Suppressor macrophage treated with lipopolysaccharide for 4 hours (primary cell): ENCODE measurements at regions not wholly inside any gene's neighbourhood (a gene's known extent, or its start where the extent isn't known, plus 50 kb on each side); places are given as distances from the start of the nearest gene placed in this dataset.

Experiments used
- DNase-seq: peaks from one replicate; pipeline ENCODE4 v3.0.0-alpha.2; 2020

DNA sequence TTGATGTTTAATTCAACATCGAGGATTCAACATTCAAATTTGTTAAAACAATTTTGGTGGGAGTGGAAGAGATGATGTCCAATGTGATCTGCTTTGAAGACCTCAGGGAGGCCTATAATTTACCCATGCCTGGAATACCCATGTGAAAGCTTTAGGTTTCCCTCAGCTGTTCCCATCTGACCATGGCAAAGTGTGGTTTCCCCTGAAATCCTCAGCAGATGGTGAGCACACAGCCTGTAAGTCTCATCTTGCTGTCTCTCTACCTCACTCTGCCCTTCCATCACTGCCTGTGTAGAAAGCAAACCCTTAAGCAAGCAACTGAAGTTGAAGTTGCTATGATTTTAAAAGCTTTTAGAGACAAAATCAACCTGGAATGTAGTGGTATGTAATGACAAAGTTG, 80.1 kb upstream of the ATF3 start:
- no peak for DNase-seq

DNA sequence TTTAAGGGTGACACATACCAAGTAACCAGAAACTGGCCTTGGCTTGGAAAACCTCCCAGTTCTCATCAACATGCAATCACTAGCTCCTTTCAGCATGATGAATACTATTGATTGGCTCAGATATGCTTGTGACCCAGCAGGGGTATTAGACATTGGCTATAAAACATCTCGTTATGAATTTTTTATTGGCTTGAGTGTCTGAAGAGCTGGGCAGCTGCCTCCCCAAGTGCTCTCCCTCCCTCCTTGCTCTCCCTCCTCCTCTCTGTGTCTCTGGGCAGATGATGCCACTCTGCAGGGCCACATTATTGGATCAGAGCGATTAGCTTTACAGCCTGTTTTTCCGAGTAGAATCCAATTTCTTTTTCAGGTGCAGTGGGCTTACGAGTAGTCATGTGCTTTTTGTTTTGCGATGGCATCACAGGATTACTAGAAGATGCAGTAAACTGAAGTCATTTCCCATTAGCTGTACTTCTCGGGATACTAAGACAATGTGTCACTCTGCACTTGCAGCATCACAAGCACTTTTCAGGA, 79.3 kb upstream of the ATF3 start:
- DNase-seq, result peak; percentile 56

DNA sequence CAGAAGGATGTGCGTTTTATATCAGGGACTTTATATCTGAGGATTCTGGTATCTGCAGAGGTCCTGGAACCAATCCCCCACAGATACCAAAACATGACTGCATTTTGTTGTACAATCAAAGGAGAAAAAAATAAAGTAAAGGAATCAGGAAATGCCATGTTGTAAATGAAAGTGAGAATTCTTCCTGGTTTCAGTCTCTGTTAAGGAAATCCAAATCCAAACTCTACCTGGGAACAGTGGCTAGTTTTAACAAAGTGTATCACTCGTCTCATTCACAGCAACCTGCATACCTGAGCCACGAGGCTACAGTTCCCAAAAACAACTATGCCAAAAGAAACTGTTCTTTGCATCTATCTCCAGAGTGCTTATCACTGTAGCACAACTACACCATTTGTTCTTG, 77.3 kb upstream of the ATF3 start:
- peak; percentile 32 for DNase-seq

DNA sequence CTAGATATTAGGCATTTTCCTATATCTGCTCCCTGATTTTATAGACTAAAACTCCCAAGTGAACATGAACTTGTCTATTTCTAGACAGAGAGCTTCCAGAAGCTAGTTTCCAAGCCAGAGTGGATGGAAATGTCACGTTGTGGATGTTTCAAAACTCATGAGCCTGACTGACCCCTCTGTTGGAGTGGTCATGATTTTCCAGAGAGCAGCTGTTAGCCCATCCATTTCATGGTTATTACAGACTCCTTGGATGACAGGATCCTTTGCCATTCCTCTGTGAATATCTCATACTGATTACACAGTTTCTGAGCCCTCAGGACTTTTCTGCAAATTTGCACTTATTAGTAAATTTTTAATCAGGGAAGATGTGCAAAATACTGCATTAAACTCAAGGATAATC, 76.8 kb upstream of the ATF3 start:
- DNase-seq, result peak; percentile 27

DNA sequence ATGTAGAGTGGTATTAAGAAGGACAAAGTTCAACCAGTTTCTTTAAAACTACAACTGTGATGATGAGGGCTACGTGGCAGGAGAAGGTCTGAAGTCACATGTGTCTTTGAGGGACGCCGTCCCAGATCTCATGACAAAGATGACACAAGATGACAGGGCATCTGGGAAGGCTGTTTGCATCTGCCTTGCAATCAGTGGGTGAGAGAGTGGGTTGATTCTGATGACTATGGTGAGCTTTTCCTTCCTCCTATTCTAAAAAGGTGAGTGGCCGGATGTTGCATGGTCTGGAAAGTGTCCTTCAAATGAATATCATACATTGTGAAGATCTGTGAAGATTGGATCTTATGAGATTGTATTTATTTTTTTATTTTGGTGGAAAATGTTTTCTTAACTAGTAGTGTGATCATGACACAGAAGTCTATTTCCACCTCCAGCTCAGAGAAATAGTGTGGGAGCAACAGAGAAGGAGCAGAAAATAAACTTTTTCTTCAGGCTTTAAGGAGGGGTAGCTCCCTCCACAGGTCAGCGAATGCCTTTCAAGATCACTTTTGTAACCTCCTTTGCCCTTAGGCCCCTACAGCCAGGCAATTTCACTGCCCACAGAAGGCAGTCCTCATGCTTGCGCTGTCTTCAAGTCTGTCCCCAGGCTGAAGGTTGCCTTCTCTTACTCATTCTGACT, 76.0 kb upstream of the ATF3 start:
- peak; percentile 89 for DNase-seq

DNA sequence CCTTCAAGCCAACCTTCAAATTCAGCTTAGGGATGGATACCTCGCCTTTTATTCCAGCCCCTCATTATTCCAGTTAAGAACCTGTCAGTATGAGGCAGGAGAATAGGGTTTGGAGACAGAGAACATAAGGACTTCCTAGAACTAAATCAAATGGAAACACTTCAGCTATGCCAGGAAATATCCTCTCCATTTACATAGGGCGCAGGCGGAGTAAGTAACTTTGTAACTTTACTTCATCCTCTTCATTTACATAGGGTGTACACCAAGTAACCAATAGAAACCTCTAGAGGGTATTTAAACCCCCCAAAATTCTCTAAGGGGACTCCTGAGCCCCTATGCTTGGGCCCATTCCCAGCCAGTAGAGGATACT, 75.4 kb upstream of the ATF3 start:
- DNase-seq, result no peak

DNA sequence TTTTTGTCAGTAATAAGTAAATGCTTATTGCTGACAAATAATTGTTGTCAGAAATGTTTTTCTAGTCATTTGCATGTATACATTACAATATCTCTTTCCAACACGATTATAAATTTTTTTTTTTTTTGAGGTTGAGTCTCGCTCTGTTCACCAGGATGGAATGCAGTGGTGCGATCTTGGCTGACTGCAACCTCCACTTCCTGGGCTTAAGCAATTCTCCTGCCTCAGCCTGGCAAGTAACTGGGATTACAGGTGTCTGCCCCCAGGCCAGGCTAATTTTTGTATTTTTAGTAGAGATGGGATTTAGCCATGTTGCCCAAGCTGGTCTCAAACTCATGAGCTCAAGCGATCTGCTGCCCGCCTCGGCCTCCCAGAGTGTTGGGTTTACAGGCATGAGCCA, 72.0 kb upstream of the ATF3 start:
- DNase-seq, result no peak

DNA sequence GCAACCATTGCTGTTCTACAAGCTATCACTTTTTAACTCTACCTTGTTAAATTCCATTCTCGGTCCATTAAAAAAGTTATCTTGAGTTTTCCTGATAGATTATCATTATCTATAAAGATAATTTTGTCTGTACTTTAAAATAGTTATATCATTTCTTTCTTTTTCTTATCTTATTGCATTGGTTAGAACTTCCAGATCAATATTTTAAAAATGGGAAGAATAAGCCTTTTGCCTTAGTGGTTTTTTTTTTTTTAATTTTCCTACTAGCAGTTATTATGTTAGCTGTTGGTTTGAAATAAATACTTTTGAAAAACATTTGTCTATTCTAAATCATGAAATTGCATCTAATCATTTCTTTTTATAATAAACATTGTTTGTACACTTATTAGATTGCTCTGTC, 71.0 kb upstream of the ATF3 start:
- no peak for DNase-seq

DNA sequence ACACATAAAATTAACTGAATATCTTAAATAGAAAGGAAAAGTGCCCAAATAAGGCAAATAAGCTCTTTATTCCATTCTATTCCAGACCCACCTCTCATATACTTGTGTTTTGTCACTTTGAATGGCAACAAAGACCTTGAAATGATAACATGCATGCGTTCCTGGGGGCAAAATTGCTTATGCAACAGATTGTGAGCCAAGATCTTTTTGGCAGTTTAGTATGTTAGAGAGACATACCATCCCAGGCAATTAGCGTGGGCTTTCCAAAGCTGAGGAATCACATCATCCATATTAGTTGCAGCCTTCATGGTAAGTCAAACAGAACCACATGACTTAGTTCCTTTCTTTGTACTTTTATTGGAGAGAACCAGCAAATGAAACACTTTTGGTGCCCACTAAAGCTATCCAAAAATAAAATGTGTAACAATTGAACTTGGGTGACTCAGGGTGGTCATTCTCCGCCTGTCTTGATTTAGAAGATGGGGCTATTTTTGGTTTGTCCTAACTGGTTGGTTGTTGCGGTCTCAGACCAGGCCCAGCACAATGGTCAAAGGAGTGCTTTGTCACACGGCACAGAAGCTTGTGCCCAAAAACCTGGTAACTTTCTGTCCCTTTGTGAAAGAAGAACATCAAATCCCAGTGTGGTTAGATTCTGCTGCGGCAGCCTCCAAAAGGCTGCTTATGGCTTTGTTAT, 68.7 kb upstream of the ATF3 start:
- peak; percentile 28 for DNase-seq

DNA sequence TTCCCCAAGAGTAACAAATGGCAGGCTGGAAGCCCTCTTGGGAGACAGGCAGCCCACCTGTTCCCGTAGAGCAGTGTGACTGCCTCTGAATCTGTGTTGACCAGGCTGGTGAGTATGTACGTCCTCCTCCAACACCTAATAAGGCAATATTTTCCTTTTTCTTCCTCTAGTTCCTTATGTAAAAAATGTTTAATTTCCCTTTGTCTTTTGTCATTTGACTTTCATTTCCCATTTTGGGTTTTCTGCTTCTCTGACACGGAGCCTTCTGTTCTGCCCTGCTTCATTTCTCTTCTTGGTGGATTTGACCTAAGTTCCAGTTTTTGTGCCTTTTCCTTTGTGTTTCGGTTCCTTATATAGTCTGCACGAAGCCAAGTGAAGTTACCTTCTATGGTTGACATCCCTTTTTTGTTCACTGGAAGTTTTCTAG, 65.8 kb upstream of the ATF3 start:
- DNase-seq, result peak; percentile 95

DNA sequence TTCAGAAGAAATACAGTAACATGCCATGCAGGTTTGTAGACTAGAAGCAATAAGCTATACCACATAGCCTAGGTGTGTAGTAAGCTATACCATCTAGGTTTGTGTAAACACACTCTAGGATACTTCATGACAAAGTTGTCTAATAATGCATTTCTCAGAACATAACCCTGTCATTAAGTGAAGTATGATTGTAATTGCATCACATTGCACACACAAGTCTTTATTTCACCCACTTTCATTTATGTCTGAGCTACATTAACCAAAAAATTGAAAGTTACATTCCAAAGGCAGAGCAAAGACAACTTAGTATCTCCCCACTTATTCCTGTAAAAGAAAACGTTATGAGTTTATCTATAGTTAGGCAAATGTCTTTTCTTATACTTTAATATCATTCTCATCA, 64.5 kb upstream of the ATF3 start:
- peak; percentile 53 for DNase-seq

DNA sequence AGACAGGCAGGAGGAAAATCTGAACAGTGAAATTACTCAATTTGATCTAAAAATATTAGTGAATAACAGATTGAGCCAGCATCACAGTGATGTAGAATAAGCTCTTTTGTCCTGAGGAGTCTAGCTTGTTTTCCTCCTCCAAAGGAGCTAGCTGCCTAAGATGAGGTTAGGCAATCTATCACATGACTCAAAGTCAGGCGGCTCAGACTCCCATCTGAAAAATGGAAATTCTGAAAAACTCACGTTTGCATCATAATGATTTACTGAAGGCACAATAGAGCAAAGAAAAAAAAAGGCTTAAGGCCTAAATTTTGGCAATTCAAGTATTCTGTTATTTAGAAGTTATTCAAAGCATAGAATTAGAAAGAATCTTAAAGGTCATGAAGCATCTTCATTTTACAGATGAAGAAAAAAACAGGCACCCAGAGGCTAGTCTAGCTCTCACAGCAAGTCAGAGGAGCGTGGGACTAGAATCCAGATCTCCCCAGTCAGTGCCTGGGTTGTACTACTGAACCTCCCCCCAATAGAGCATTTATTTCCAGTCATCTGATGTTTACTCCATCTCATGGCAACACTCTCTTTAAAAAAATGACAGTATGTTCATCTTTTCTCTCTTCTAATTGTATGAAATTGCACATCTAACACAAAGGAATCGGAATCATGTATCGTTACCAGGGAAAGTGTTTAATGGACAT, 62.5 kb upstream of the ATF3 start:
- peak; percentile 96 for DNase-seq

DNA sequence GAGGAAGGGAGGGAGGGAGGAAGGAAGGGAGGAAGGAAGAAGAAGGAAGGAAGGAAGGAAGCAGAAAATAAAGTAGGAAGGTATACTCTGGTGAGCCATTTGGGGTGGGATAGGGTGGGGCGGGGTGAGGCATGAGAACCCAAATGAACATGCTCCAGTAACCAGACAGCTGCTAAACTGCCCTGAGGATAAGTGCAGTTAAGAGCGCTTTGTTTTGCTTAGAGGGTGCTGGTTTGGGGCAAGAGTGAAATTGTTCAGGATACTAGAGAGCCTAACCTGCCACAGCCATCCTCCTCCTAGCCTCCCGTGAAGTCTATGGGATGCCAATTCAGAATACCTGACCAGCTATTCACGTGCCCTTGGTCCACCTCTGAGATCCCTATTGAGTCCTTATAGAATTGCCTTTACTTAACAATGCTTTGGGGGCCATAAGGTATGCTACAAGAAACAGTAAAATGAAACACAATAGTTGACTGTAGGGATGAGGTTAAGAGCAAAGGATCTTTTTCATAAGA, 59.0 kb upstream of the ATF3 start:
- DNase-seq, result no peak

DNA sequence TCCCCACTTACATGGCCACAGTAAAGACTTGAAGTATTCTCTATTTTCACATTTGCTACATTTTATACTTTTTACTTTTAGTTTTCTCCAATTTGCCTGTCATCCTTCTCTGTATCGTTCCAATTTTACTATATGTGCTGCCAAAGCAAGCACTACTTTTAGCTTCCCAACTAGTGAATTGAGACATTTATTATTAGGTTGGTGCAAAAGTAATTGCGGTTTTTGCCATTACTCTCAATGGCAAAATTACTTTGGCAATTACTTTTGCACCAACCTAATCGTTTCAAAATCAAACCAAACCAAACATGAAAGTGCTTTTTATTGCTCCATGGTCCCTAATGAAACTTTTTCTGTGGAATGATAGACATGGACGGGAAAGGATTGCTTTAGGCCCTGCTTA, 56.6 kb upstream of the ATF3 start:
- no peak for DNase-seq

DNA sequence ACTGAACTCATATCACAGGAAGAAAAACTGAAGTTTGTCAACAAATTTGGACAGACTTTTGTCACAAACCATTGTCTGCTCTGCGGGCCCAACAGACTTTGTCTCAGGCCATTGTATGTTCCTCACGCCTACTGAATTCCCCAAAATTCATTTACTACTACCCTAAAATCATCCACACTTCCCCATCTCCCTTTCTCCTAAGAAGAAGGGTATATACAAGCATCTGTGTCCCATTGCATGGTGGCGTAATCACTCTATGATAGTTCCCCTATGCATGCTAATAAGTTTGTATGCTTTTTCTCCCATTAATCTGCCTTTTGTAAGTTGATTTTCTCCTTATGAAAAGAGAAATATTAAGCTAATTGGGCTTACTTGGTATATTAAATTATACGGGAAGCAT, 54.9 kb upstream of the ATF3 start:
- peak; percentile 46 for DNase-seq

DNA sequence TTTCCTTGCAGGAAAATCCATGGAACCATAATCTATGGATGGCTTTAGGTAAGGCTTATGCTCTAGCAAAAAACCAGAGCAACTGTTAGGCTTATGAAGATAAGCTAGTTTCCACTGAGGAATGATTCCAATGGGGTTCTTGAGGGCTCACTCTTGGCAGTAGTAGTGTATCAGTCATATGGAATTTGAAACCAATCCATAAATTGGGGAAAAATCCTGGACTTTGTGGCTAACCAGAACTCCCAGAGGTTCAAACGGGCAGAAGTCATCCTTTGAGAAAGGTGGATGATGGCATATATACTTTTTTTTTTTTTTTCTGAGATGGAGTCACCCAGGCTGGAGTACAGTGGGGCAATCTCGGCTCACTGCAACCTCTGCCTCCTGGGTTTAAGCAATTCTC, 54.2 kb upstream of the ATF3 start:
- no peak for DNase-seq

DNA sequence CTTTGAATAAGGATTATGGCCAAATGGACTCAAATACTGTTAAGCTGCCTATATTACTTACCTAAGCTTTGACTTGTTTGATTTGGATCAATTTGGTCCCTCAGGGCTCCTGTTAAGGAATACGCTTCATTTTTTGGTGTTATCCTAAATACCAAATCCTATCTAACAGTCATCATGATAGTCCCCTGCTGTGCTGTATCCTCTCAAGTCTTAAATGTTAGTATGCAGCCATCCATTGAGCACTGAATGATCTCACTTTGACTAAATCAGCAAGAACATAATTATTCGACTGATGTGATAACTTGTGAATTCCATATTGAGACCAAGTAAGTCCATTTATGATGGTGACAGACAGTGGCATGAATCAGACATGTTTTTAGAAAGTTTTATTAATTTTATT, 53.1 kb upstream of the ATF3 start:
- no peak for DNase-seq

DNA sequence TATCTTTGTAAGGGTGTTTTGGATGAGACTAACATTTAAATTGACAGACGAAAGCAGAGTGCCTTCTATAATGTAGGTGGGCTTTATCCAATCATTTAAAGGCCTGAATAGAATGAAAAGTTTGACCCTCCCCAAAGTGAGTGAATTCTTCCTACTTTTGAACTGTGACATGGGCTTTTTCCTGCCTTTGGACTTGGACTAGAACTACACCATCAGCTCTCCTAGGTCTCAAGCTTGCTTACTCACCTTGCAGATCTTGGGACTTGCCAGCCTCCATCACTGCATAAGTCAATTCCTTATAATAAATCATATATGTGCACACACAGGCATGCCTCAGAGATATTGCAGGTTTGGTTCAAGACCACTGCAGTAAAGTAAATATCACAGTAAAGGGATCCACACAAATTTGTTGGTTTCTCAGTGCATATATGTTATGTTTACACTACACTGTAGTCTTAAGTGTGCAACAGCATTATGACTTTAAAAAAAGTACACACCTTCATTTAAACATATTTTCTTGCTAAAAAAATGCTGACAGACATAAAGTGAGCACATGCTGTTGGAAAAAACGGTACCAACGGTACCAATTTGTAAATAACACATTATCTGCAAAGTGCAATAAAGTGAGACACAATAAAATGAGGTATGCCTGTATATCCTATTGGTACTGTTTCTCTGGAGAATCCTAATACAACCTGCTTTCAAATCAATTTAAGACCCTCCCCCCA, 51.6 kb upstream of the ATF3 start:
- DNase-seq, result no peak

DNA sequence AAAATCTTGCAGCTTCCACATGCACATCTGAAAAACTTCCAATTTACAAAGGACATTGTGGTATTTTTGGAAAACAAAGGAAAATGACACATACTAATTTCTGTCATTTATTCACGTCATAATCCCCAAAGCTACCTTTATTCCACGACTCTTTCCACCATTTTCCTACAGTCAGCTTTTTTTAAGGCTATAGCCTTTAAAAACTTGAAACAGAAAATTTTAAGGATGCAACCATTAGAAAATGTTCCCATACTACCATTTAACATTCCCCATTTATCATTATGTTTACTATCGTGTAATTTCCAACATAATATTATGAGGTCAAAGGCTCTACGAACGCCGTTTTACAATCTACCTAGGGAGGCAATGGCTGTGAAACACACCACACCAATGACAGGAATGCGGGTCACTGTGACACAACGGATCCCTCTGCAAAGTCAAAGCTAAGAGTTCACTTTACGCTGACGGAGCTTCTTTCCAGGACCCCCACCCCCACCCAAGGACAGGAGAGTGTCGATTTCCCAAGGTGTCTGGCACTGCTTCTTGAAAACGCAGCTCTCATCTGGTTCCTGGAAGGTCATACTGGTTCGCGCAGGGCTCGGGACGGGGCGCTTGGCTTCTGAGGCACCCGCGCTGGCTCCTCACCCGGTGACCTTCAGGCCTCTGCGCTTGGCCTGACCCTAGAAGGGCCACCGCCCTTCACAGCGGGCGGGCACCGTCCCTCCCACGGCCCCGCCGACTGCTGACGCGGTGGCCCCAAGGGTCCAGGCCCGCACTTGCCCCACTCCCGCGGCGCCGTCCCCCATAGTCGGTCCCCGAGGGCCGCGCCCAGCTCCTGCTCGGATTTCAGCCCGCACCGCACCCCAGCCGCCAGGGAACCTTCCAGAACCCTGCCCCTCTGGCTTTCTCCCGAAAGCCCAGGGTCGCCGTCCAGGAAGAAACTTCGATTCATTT, 50.5 kb upstream of the ATF3 start:
- peak; percentile 75 for DNase-seq

DNA sequence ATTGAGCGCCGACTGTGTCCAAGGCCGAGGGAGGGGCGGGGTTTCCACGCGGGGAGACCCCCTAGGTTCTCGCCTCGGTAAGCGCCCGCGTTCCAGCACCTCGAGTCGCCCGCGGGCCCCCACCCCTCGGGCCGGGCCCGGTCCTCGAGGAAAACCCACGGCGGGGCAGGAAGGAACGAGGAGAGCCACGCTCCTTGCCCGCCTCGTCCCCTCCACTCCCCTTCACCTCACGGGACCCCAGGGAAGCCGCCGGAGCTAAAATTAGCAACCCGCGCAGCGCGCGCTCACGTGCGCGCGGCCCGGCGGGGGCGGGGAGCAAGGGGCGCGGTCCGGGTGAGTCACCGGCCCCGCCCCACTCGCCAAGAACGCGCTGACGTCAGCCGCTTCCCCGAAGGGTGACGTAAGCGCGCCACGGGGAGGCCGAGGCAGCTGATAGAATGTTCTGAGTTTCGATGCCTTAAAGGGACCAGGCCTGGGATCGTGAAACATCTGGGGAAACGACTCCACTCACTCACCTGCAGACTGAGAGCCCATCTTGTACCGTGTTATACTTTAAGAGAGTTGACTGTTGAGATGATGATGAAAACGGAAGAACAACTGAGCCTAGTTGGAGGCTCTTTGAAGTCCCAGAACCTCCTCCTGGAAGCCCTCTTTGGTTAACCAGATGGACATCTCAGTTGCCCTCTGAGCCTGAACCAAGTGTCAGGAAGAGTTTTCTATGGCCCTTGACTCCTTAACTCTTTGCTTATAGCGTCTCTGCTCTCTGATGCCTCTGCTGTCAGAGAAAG, 49.7 kb upstream of the ATF3 start:
- DNase-seq, result peak; percentile 99
